HG03342 (cell line): ENCODE measurements at regions not wholly inside any gene's neighbourhood (a gene's known extent, or its start where the extent isn't known, plus 50 kb on each side); places are given as distances from the start of the nearest gene placed in this dataset.

Experiments
- ATAC-seq: cut with Tn5 transposase; IDR thresholded peaks from one replicate; pipeline ENCODE4 v1.9.1; 2021; ENCODE audit warnings: mild to moderate bottlenecking, moderate library complexity; ENCODE audit not compliant: unreplicated experiment

- no peak for ATAC-seq
These were observed 206.9 kb upstream of the PHYHIPL start for GRCh38 chr10:58969576-58969975.

DNA sequence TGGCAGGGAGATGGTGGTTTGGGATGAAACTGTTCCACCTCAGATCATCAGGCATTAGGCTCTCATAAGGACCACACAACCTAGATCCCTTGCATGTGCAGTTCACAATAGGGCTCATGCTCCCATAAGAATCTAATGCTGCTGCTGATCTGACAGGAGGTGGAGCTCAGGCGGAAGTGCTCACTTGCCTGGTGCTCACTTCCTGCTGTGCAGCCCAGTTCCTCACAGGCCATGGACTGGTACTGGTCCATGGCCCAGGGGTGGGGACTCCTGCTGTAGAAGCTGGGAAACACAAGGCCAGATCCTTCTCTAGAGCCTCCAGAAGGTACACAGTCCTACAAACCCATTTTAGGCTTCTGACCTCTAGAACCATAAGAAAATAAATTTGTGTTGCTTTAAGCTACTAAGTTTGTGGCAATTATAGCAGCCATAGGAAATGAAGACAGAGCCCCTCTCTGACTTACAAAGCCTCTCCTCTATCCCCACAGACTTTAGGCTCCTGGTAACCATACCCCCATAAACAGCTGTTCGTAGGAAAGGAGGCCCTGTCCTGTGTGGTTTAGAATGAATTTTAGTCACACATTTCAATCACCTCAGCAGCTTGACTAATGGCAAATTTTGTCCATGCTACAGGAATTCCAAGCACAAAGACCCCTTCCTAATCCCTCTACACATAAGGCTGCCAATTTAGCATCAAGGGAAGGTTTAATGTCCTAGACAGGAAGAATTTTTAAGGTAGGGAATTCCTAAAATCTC lies 206.1 kb upstream of the PHYHIPL start:
- ATAC-seq: no peak

- no peak for ATAC-seq
These were observed 205.2 kb upstream of the PHYHIPL start for GRCh38 chr10:58971211-58971610.

DNA sequence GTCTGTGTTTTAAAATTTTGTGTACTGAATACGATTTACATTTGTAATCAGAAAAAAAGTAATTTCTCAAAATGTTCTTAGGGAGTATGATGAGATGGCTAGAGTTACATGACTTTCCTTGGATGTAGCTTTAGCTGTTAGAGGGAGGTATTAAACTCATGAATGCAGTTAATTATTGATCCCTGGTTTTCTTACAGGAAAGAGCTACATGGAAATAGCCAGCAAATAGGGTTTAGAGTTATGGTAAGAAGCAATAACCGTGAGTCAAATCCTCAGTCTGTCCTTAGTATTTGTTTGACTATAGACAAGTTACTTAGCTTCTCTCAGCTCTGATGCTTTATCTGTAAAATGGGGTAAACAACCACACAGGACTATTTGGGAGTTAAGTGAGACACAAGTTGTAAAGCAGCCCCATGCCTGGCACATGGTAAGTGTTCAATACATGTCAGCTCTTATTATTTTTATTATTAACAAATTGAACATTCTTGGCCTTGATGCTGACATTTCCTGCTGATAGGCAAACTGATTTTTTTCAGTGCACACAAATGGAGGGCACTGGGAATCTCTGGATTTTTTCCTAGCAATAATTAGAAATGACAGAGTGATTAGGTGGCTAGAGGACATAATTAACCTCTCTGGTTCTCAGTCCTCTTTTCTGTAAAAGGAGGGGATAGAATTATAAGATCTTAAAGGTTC lies 204.5 kb upstream of the PHYHIPL start:
- no peak for ATAC-seq

- no peak for ATAC-seq
These were observed 203.7 kb upstream of the PHYHIPL start for GRCh38 chr10:58972576-58973234.

- no peak for ATAC-seq
These were observed 203.2 kb upstream of the PHYHIPL start for GRCh38 chr10:58973235-58973595.

- no peak for ATAC-seq
These were observed 200.2 kb upstream of the PHYHIPL start for GRCh38 chr10:58976254-58976653.

DNA sequence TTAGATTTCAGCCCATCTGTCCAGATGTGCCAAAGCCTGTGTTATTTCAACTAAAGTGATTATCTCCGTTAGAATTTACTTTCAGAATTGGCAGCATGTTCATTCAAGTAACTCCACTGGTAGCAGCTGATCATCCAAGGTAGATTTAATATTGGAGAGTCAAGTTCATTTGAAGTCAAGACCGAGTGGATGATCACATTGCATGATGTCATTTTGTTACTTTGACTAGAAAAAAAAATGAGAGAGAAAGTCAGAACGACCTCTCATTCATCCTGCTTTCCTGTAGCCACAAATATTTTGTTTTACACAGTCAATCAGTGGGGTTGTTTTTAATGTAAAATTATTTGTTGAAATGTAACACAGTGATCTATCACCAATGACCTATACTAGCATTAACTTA lies 196.7 kb upstream of the PHYHIPL start:
- ATAC-seq: no peak

DNA sequence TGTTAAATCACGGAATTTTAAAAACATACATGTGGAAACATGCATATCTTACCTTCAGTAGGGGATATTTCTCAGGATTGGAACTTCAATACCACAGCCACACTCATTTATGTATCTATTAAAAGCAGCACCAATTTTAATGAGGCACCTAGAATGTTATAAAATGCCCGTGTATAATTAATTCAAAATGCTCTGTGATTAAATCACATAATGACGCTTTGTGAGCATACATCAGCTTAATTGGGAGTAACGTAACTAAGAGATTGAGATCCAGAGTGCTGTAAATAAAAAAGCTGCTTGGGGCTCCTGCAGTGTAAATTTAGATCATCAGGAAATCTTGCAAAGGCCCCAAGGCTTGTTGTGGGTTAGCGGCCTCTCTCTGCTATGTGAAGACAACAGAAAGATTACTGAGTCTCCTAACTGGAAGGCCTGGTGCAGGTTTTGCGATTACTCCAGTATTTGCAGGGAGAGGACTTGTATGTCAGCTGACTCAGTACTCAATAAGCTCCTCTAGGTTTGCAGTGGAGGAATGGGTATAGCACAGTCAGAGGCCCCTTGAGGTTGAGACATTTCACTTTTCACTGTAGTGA lies 195.5 kb upstream of the PHYHIPL start:
- no peak for ATAC-seq

DNA sequence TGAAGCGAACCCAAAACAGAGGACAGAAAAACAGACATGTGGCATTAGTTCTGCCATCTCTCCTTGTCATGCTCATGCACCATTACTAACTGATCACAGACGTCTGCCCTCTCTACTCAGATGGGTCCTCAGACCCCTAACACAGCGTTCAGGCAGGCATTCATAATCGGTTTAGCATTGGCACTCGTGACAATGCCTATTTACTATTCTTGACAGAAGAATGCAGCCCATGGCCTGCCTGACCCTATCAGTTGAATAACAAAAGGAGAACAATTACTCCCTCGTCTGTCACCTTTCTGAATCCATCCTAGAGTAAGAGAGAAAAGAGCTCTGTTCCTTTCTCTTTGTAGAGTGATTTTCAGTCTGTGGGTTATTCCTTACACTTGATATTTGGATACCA lies 194.6 kb upstream of the PHYHIPL start:
- ATAC-seq: no peak

GRCh38 chr10:58982470-58983239 lies 193.8 kb upstream of the PHYHIPL start:
- no peak for ATAC-seq

GRCh38 chr10:58985216-58985615 lies 191.2 kb upstream of the PHYHIPL start:
- no peak for ATAC-seq

- no peak for ATAC-seq
These were observed 186.9 kb upstream of the PHYHIPL start for GRCh38 chr10:58989486-58990039.

DNA sequence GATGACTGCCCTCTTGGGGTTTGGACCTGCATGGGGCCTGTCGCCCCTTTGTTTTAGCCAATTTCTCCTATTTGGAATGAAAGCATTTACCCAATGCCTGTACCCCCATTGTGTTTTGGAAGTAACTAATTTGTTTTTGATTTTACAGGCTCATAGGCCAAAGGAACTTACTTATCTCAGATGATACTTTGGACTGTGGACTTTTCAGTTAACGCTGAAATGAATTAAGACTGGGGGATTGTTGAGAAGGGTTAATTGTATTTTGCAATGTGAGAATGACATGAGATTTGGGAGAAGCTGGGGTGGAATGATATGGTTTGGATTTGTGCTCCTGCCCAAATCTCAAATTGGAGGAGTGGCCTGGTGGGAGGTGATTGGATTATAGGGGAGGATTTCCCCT lies 185.8 kb upstream of the PHYHIPL start:
- ATAC-seq: no peak

GRCh38 chr10:58991856-58992255 lies 184.6 kb upstream of the PHYHIPL start:
- no peak for ATAC-seq

DNA sequence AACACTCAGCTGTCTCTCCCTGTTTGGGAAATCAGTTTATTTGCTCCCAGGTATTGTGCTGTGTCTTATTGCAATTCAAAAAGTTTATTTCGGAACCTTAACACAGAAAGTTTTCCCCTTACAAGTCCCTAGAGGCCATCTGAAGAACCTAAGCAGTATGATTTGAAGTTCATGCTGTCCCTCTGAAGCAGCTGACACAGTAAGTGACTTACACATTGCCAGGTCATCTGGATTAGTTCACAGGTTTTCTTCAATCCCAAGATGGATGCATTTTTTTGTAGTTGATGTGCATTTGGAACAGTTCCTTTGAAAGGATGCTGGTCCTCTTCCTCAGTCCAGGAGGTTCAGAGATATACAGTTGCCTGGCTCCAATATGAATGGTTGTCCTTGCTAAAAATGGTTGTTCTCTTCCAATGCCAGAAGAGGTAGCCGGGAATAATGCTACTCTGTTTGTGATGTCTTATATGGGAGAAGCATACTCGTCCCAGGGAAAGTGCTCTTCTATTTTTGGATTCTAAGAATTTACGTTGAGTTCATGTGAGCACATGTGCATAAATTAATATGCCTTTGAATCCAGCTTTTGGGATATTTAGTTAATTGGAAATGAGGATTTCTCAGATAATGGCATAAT lies 183.5 kb upstream of the PHYHIPL start:
- ATAC-seq: no peak

- ATAC-seq: peak; percentile 65
These were observed 182.8 kb upstream of the PHYHIPL start for GRCh38 chr10:58993480-58994221.

DNA sequence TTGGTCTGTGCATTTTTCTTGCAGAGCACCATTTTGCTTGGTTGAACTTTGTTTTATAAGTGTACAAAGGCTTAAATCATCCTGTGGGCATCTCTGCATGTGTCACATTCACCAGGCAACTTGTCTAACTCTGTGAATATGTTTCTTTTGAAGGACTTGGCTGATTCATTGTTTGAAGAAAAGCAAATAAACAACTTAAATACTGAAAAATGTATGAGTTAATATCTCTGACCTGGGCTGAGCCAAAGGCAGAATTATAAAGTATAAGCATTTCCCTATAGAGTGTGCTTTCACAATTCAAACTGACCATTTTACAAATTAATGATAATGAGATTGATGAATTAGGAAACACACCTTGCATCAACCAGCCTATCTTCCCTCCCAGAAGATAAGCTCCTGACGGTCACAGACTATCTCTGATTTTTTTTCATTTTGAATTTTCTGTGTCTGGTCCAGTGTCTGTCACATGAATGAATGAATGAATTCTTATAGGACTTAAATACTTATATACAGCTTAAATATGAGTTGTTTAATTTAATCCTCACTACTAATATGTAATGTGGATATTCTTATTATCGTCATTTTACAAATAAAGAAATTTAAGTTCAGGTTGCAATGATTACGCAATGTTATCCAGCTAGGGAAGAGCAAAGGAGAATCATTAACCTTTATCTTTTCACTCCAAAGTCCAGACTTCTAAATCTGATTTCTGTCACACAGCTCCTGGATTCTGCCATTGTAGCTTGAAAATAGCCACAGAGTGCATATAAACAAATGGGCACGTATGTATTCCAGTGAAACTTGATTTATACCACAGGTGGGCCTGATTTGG lies 182.0 kb upstream of the PHYHIPL start:
- no peak for ATAC-seq
